C4-2B (cell line): ENCODE measurements at regions not wholly inside any gene's neighbourhood (a gene's known extent, or its start where the extent isn't known, plus 50 kb on each side); places are given as distances from the start of the nearest gene placed in this dataset.
"Not testable (repeated sequence)": the region's sequence is repeated elsewhere in the genome, so short reads cannot be mapped to it uniquely, and the experiment has no call there.

Source experiments
- CTCF ChIP-seq: fragments of 450-650 bp; conservative IDR thresholded peaks from 2 replicates; pipeline ENCODE4 v1.5.1; 2017; ENCODE audit warnings: mild to moderate bottlenecking
- ZFX ChIP-seq: fragments of 450-650 bp; IDR thresholded peaks from 2 replicates; pipeline ENCODE4 v1.6.1; 2017

GRCh38 chr6:58117162-58117561 lies 799.7 kb downstream of the PRIM2 start:
- not testable (repeated sequence) for TF ChIP-seq CTCF, ZFX
